Lower leg skin (tissue), 3 donors: ENCODE measurements at regions not wholly inside any gene's neighbourhood (a gene's known extent, or its start where the extent isn't known, plus 50 kb on each side); places are given as distances from the start of the nearest gene placed in this dataset.

Source experiments
- CTCF ChIP-seq, 3 donors: fragments of 450-650 bp; IDR thresholded peaks; one replicate each; pipeline ENCODE4 v1.5.1; 2016; ENCODE audit warnings: antibody characterized with exemption in 3 of 3, mild to moderate bottlenecking in 3 of 3, moderate library complexity in 2 of 3
- POLR2A ChIP-seq, 2 donors: fragments of 450-650 bp; IDR thresholded peaks; one replicate each; pipeline ENCODE4 v1.6.1; 2016 to 2017; ENCODE audit warnings: antibody characterized with exemption in 2 of 2, mild to moderate bottlenecking in 1 of 2, moderate library complexity in 1 of 2

- TF ChIP-seq POLR2A (IDR thresholded peaks at IDR 0.05) = no peak
- no peak for TF ChIP-seq CTCF (IDR thresholded peaks at IDR 0.05)
Observed at GRCh38 chr2:122148128-122148767, 392.8 kb downstream of the TSN start.
